ENCODE measurements at regions not wholly inside any gene's neighbourhood (a gene's known extent, or its start where the extent isn't known, plus 50 kb on each side); places are given as distances from the start of the nearest gene placed in this dataset.

DNA sequence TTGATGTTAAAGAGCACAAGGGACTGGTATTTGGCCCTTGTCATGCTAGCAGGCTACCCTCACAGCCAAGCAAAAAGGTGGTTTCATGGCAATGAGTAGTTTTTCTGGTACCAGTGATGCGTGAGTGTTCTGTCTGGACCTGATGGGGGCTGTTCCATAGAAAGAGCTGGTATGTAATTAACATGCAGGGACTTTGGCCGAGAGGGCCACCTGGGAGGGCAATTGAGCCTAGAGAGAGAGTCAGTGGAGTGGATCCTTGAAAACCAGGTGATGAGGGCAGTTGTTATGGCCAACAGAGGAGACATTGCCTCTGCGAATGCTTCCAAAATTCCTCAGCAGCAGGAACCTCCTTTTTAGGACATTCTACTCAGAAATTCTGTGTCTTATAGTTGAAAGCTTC is 383.3 kb downstream of the PSAT1 start:
- no peak overlapping the region for H3K4me2 ChIP-seq (ENCODE audit: insufficient read depth, low read length)
- H3K4me3 ChIP-seq (replicated peaks in 1 of 3; ENCODE audit: insufficient read depth in 1 of 3, low read depth in 1 of 3, low read length in 3 of 3) = no peak overlapping the region
- DNase-seq (ENCODE audit: low read depth, low spot score) (no peak), FAIRE-seq (no peak)
- H3K9me1 ChIP-seq (replicated peaks; ENCODE audit: control insufficient read depth, extremely low read depth, insufficient read depth, low read length) = no peaks in the 10 kb centered on the region
- CTCF ChIA-PET = no interaction called here
- no peak overlapping the region for H3K27ac ChIP-seq (ENCODE audit: insufficient read depth, low read depth, low read length)
- H3K27me3 ChIP-seq (ENCODE audit: control insufficient read depth in 2 of 2, insufficient read depth in 2 of 2, low read length in 2 of 2) = no peaks in the 10 kb centered on the region
- H3K9me3 ChIP-seq (replicated peaks; ENCODE audit: control insufficient read depth, insufficient read depth, low read length) = no peaks in the 10 kb centered on the region
- dilution Hi-C loops (cut with MboI; ENCODE audit: extremely low pct_ligation_motif_present, low sequenced_read_pairs) (no loop called here), intact Hi-C loops (cut with micrococcal nuclease) (no loop called here)
- no peaks in the 10 kb centered on the region for H3K4me1 ChIP-seq (ENCODE audit: control insufficient read depth, extremely low read depth, insufficient read depth, low read length)
- no peaks in the 10 kb centered on the region for H3K79me2 ChIP-seq (ENCODE audit: control insufficient read depth, insufficient read depth, low read length)
- TF ChIP-seq GATA2 (IDR thresholded peaks at IDR 0.05; ENCODE audit: insufficient read depth, insufficient read length, low read depth, low read length) (no peak), MYC (IDR thresholded peaks at IDR 0.05; ENCODE audit: low read depth, low read length) (no peak), EZH2 (IDR thresholded peaks at IDR 0.05; ENCODE audit: borderline replicate concordance, low read depth, low read length, severe bottlenecking) (no peak), POLR2A (IDR thresholded peaks at IDR 0.05; ENCODE audit: low read depth, low read length) (no peak), JUN (IDR thresholded peaks at IDR 0.05; ENCODE audit: borderline replicate concordance, insufficient read depth, insufficient read length, low read depth) (no peak), POLR2AphosphoS5 (IDR thresholded peaks at IDR 0.05; ENCODE audit: insufficient read depth, low read depth, low read length) (no peak), FOS (IDR thresholded peaks at IDR 0.05; ENCODE audit: borderline replicate concordance, insufficient read depth, low read length) (no peak)
- TF ChIP-seq, protein P1, sequence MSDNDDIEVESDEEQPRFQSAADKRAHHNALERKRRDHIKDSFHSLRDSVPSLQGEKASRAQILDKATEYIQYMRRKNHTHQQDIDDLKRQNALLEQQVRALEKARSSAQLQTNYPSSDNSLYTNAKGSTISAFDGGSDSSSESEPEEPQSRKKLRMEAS (IDR thresholded peaks at IDR 0.05; ENCODE audit: insufficient read depth, insufficient read length) = no peak
- TF ChIP-seq, protein P2, sequence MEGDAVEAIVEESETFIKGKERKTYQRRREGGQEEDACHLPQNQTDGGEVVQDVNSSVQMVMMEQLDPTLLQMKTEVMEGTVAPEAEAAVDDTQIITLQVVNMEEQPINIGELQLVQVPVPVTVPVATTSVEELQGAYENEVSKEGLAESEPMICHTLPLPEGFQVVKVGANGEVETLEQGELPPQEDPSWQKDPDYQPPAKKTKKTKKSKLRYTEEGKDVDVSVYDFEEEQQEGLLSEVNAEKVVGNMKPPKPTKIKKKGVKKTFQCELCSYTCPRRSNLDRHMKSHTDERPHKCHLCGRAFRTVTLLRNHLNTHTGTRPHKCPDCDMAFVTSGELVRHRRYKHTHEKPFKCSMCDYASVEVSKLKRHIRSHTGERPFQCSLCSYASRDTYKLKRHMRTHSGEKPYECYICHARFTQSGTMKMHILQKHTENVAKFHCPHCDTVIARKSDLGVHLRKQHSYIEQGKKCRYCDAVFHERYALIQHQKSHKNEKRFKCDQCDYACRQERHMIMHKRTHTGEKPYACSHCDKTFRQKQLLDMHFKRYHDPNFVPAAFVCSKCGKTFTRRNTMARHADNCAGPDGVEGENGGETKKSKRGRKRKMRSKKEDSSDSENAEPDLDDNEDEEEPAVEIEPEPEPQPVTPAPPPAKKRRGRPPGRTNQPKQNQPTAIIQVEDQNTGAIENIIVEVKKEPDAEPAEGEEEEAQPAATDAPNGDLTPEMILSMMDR (IDR thresholded peaks at IDR 0.05; ENCODE audit: extremely low read depth in 1 of 2, insufficient read depth in 1 of 2, low read depth in 1 of 2, low read length in 2 of 2) = no peak
- H3K9ac ChIP-seq (replicated peaks; ENCODE audit: extremely low read depth, insufficient read depth, low read length) = no peak overlapping the region
- no peaks in the 10 kb centered on the region for H4K20me1 ChIP-seq (replicated peaks; ENCODE audit: control insufficient read depth, extremely low read depth, insufficient read depth, low read length)
- BruUV-seq (replicated peaks) = no TSS peak
- no peak overlapping the region for H2AFZ ChIP-seq (ENCODE audit: low read depth, low read length)
- POLR2A ChIA-PET = no interaction called here
- no peaks in the 10 kb centered on the region for H3K36me3 ChIP-seq (ENCODE audit: control insufficient read depth in 2 of 2, extremely low read depth in 1 of 2, insufficient read depth in 2 of 2, low read length in 2 of 2)
